ENCODE measurements at regions not wholly inside any gene's neighbourhood (a gene's known extent, or its start where the extent isn't known, plus 50 kb on each side); places are given as distances from the start of the nearest gene placed in this dataset.

GRCh38 chr10:90989378-90989777 lies 68.5 kb upstream of the ANKRD1 start:
- H3K27ac ChIP-seq, result no peak overlapping the region
- CTCF ChIA-PET, result interaction anchor here (0.7 kb wide), 1 partner anchor 262 kb away, joined by 3 read pairs; no protein-coding TSS in a partner anchor
- TF ChIP-seq, protein P1, sequence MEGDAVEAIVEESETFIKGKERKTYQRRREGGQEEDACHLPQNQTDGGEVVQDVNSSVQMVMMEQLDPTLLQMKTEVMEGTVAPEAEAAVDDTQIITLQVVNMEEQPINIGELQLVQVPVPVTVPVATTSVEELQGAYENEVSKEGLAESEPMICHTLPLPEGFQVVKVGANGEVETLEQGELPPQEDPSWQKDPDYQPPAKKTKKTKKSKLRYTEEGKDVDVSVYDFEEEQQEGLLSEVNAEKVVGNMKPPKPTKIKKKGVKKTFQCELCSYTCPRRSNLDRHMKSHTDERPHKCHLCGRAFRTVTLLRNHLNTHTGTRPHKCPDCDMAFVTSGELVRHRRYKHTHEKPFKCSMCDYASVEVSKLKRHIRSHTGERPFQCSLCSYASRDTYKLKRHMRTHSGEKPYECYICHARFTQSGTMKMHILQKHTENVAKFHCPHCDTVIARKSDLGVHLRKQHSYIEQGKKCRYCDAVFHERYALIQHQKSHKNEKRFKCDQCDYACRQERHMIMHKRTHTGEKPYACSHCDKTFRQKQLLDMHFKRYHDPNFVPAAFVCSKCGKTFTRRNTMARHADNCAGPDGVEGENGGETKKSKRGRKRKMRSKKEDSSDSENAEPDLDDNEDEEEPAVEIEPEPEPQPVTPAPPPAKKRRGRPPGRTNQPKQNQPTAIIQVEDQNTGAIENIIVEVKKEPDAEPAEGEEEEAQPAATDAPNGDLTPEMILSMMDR (conservative IDR thresholded peaks at IDR 0.05; ENCODE audit: low read depth), result no peak
- POLR2A ChIA-PET (ENCODE audit: low non-redundant PET), result no interaction called here
- DNase-seq (ENCODE audit: low spot score), result no peak

DNA sequence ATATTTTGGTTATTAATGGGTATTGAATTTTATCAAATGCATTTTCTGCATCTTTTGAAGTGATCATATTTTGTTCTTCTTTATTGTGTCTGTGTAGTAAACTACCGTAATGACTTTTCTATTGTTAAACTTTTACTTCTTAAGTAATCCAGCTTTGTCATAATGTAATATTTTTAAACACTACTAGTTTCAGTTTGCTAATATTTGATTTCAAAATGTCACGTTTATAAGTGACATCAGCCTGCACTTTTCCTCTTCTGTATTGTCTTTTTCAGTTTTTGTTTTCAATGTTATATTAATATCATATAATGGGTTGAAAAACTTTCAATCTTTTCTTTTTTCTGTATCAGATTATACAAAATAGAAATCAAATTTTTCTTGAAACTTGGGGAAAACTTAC lies 71.6 kb upstream of the ANKRD1 start:
- no peak overlapping the region for H3K27ac ChIP-seq
- ChIA-PET POLR2A (ENCODE audit: low non-redundant PET) (no interaction called here), CTCF (interaction anchor here (1.0 kb wide), 1 partner anchor 13 kb away, joined by 3 read pairs; no protein-coding TSS in a partner anchor)
- TF ChIP-seq, protein P1 (conservative IDR thresholded peaks at IDR 0.05; ENCODE audit: low read depth), result no peak
- no peak for DNase-seq (ENCODE audit: low spot score)

- POLR2A ChIA-PET (ENCODE audit: low non-redundant PET), result no interaction called here
- no peak for DNase-seq (ENCODE audit: low spot score)
- no peak overlapping the region for H3K27ac ChIP-seq
- TF ChIP-seq, protein P1 (conservative IDR thresholded peaks at IDR 0.05; ENCODE audit: low read depth), result no peak
- CTCF ChIA-PET, result interaction anchor here (0.7 to 1.0 kb wide), 2 partner anchors 12 to 244 kb away, joined by 3 read pairs; no protein-coding TSS in a partner anchor
Observed at GRCh38 chr10:90993340-90993739, 72.5 kb upstream of the ANKRD1 start.

DNA sequence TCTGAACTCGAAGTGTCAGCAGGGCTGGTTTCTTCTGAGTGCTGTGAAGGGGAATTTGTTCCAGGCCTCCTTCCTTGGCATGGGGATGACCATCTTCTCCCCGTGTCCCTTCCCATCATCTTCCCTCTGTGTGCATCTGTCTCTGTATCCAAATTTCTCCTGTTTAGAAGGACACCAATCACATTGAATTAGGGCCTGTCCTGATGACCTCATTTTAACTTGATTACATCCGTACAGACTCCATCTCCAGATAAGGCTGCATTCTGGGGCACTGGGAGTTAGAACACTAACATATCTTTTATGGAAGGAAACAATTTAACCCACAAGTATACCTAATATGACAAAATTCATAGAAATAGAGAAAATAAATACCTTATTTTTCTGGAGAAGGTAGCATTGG lies 76.8 kb upstream of the ANKRD1 start:
- DNase-seq (ENCODE audit: low spot score), result no peak

GRCh38 chr10:90998733-90999511 lies 78.0 kb upstream of the ANKRD1 start:
- ChIA-PET POLR2A (ENCODE audit: low non-redundant PET) (no interaction called here), CTCF (interaction anchor here (0.7 kb wide), 1 partner anchor 38 kb away, joined by 3 read pairs; no protein-coding TSS in a partner anchor)
- no peak overlapping the region for H3K27ac ChIP-seq
- TF ChIP-seq, protein P1 (conservative IDR thresholded peaks at IDR 0.05; ENCODE audit: low read depth), result no peak
- no peak for DNase-seq (ENCODE audit: low spot score)

More for the DNA sequence above, 76.8 kb upstream of the ANKRD1 start:
- TF ChIP-seq, protein P1 (conservative IDR thresholded peaks at IDR 0.05; ENCODE audit: low read depth), result no peak
- ChIA-PET CTCF (no interaction called here), POLR2A (ENCODE audit: low non-redundant PET) (no interaction called here)
- H3K27ac ChIP-seq, result no peak overlapping the region

DNA sequence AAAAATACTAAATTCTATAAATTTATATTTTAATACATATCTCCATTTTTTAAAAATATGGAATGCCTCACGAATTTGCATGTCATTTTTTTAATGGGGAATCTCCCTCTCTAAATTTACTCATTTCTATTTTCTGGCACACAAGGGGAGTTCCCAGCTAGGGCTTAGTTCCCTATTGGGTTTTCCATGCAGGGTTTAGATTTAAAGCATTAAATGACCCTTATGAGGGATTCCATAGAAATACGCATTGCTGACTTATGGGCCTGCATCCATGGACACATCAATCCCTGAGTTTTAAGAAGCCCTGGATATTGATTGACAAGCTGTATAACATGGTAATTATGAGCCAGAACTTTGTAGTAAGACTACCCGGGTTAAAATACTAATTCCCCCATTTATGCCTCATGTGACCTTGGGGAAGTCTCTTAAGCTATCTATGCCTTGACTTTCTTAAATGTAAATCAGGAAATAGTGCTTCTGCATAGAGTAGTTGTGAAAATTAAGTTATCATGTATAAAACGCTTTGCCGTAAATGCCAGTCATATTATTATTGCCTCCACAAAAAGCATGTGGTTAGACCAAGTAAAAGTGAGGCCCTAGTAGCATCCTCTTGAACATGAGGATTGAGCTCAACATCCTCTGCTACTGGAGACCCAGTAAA lies 78.8 kb upstream of the ANKRD1 start:
- CTCF ChIA-PET, result interaction anchor here (1.5 kb wide), 1 partner anchor 88 kb away, joined by 3 read pairs; no protein-coding TSS in a partner anchor
- no peak for DNase-seq (ENCODE audit: low spot score)
- no peak overlapping the region for H3K27ac ChIP-seq
- POLR2A ChIA-PET (ENCODE audit: low non-redundant PET), result no interaction called here
- TF ChIP-seq, protein P1 (conservative IDR thresholded peaks at IDR 0.05; ENCODE audit: low read depth), result no peak
